ENCODE measurements at regions not wholly inside any gene's neighbourhood (a gene's known extent, or its start where the extent isn't known, plus 50 kb on each side); places are given as distances from the start of the nearest gene placed in this dataset.
"Not testable (repeated sequence)": the region's sequence is repeated elsewhere in the genome, so short reads cannot be mapped to it uniquely, and the experiment has no call there.

GRCh38 chr1:112067989-112068388 lies 78.5 kb upstream of the KCND3 start:
- H3K27me3 Mint-ChIP-seq: peaks cover 15% of the 10 kb centered on the region
- H3K4me1 Mint-ChIP-seq: no peaks in the 10 kb centered on the region
- no peak overlapping the region for H3K27ac Mint-ChIP-seq
- no peaks in the 10 kb centered on the region for H3K9me3 Mint-ChIP-seq
- H3K36me3 Mint-ChIP-seq: no peaks in the 10 kb centered on the region
- H3K4me3 Mint-ChIP-seq: no peak overlapping the region
- CTCF ChIA-PET: no interaction called here
- DNase-seq: no peak

- H3K36me3 Mint-ChIP-seq: no peaks in the 10 kb centered on the region
Observed at GRCh38 chr1:112070677-112071076, 81.2 kb upstream of the KCND3 start.

GRCh38 chr1:112074711-112075110 lies 85.2 kb upstream of the KCND3 start:
- Mint-ChIP-seq H3K27ac (no peak overlapping the region), H3K36me3 (no peaks in the 10 kb centered on the region), H3K4me1 (no peaks in the 10 kb centered on the region), H3K4me3 (no peak overlapping the region), H3K27me3 (no peaks in the 10 kb centered on the region), H3K9me3 (no peaks in the 10 kb centered on the region)
- CTCF ChIA-PET: no interaction called here
- no peak for DNase-seq

More at GRCh38 chr1:112070677-112071076, 81.2 kb upstream of the KCND3 start:
- CTCF ChIA-PET: no interaction called here
- DNase-seq: no peak
- Mint-ChIP-seq H3K4me3 (no peak overlapping the region), H3K4me1 (no peaks in the 10 kb centered on the region), H3K27ac (no peak overlapping the region), H3K27me3 (no peaks in the 10 kb centered on the region), H3K9me3 (no peaks in the 10 kb centered on the region)

- CTCF ChIA-PET: no interaction called here
- Mint-ChIP-seq H3K27me3 (no peaks in the 10 kb centered on the region), H3K9me3 (no peaks in the 10 kb centered on the region), H3K4me1 (no peaks in the 10 kb centered on the region), H3K36me3 (no peaks in the 10 kb centered on the region), H3K4me3 (no peak overlapping the region), H3K27ac (no peak overlapping the region)
- DNase-seq: no peak
Observed at GRCh38 chr1:112075566-112075965, 86.1 kb upstream of the KCND3 start.

GRCh38 chr1:112079446-112079845 lies 90.0 kb upstream of the KCND3 start:
- Mint-ChIP-seq H3K36me3 (no peaks in the 10 kb centered on the region), H3K9me3 (no peaks in the 10 kb centered on the region), H3K27me3 (no peaks in the 10 kb centered on the region), H3K4me1 (no peaks in the 10 kb centered on the region), H3K27ac (no peak overlapping the region), H3K4me3 (no peak overlapping the region)
- DNase-seq: no peak
- CTCF ChIA-PET: no interaction called here

- H3K4me3 Mint-ChIP-seq: no peak overlapping the region
- CTCF ChIA-PET: interaction anchor here (1.1 kb wide), 1 partner anchor 18 kb away, joined by 3 read pairs; no protein-coding TSS in a partner anchor
- peaks cover 3% of the 10 kb centered on the region for H3K27me3 Mint-ChIP-seq
Observed at GRCh38 chr1:112083487-112083886, 94.0 kb upstream of the KCND3 start.

GRCh38 chr1:112092656-112093371 lies 103.3 kb upstream of the KCND3 start:
- CTCF ChIA-PET: no interaction called here
- no peak for DNase-seq
- no peaks in the 10 kb centered on the region for H3K4me1 Mint-ChIP-seq
- H3K27me3 Mint-ChIP-seq: peaks cover 4% of the 10 kb centered on the region
- no peak overlapping the region for H3K27ac Mint-ChIP-seq
- H3K4me3 Mint-ChIP-seq: no peak overlapping the region
- H3K36me3 Mint-ChIP-seq: no peaks in the 10 kb centered on the region
- H3K9me3 Mint-ChIP-seq: no peaks in the 10 kb centered on the region

More at GRCh38 chr1:112083487-112083886, 94.0 kb upstream of the KCND3 start:
- H3K27ac Mint-ChIP-seq: no peak overlapping the region
- H3K36me3 Mint-ChIP-seq: no peaks in the 10 kb centered on the region
- H3K4me1 Mint-ChIP-seq: no peaks in the 10 kb centered on the region
- H3K9me3 Mint-ChIP-seq: no peaks in the 10 kb centered on the region
- DNase-seq: no peak

- no peaks in the 10 kb centered on the region for H3K9me3 Mint-ChIP-seq
- CTCF ChIA-PET: no interaction called here
- H3K36me3 Mint-ChIP-seq: no peaks in the 10 kb centered on the region
- H3K4me1 Mint-ChIP-seq: no peaks in the 10 kb centered on the region
- H3K4me3 Mint-ChIP-seq: no peak overlapping the region
- H3K27ac Mint-ChIP-seq: no peak overlapping the region
- peaks cover 4% of the 10 kb centered on the region for H3K27me3 Mint-ChIP-seq
- DNase-seq: no peak
Observed at GRCh38 chr1:112093372-112093694, 103.9 kb upstream of the KCND3 start.

GRCh38 chr1:112099979-112100378 lies 110.5 kb upstream of the KCND3 start:
- CTCF ChIA-PET: no interaction called here
- Mint-ChIP-seq H3K4me1 (no peaks in the 10 kb centered on the region), H3K27ac (no peak overlapping the region), H3K36me3 (no peaks in the 10 kb centered on the region), H3K9me3 (no peaks in the 10 kb centered on the region), H3K27me3 (no peaks in the 10 kb centered on the region), H3K4me3 (no peak overlapping the region)
- no peak for DNase-seq

GRCh38 chr1:112105557-112105956 lies 116.1 kb upstream of the KCND3 start:
- Mint-ChIP-seq H3K36me3 (no peaks in the 10 kb centered on the region), H3K4me1 (no peaks in the 10 kb centered on the region), H3K27me3 (no peaks in the 10 kb centered on the region), H3K9me3 (no peaks in the 10 kb centered on the region), H3K27ac (no peak overlapping the region), H3K4me3 (no peak overlapping the region)
- CTCF ChIA-PET: no interaction called here
- DNase-seq: no peak

- no peak overlapping the region for H3K4me3 Mint-ChIP-seq
Observed at GRCh38 chr1:112110031-112110430, 120.6 kb upstream of the KCND3 start.

GRCh38 chr1:112111734-112112133 lies 122.3 kb upstream of the KCND3 start:
- Mint-ChIP-seq H3K4me1 (no peaks in the 10 kb centered on the region), H3K4me3 (no peak overlapping the region), H3K9me3 (peaks cover 2% of the 10 kb centered on the region), H3K36me3 (no peaks in the 10 kb centered on the region), H3K27me3 (peaks cover 3% of the 10 kb centered on the region), H3K27ac (no peak overlapping the region)
- DNase-seq: no peak
- CTCF ChIA-PET: no interaction called here

More at GRCh38 chr1:112110031-112110430, 120.6 kb upstream of the KCND3 start:
- Mint-ChIP-seq H3K9me3 (peaks cover 2% of the 10 kb centered on the region), H3K36me3 (no peaks in the 10 kb centered on the region), H3K27me3 (peaks cover 3% of the 10 kb centered on the region), H3K27ac (no peak overlapping the region), H3K4me1 (no peaks in the 10 kb centered on the region)
- CTCF ChIA-PET: no interaction called here
- DNase-seq: no peak

GRCh38 chr1:112114540-112114939 lies 125.1 kb upstream of the KCND3 start:
- Mint-ChIP-seq H3K4me1 (no peaks in the 10 kb centered on the region), H3K9me3 (peaks cover 2% of the 10 kb centered on the region), H3K27ac (no peak overlapping the region), H3K36me3 (no peaks in the 10 kb centered on the region), H3K27me3 (peaks cover 3% of the 10 kb centered on the region), H3K4me3 (no peak overlapping the region)
- CTCF ChIA-PET: no interaction called here
- no peak for DNase-seq

- no peak overlapping the region for H3K27ac Mint-ChIP-seq
- no peak for DNase-seq
- CTCF ChIA-PET: no interaction called here
- H3K4me3 Mint-ChIP-seq: no peak overlapping the region
- H3K36me3 Mint-ChIP-seq: no peaks in the 10 kb centered on the region
- no peaks in the 10 kb centered on the region for H3K9me3 Mint-ChIP-seq
- H3K4me1 Mint-ChIP-seq: no peaks in the 10 kb centered on the region
- peaks cover 3% of the 10 kb centered on the region for H3K27me3 Mint-ChIP-seq
Observed at GRCh38 chr1:112126598-112126997, 137.1 kb upstream of the KCND3 start.

- H3K27me3 Mint-ChIP-seq, DNase-seq, H3K27ac Mint-ChIP-seq, H3K36me3 Mint-ChIP-seq, H3K4me1 Mint-ChIP-seq, CTCF ChIA-PET, H3K4me3 Mint-ChIP-seq, H3K9me3 Mint-ChIP-seq: not testable (repeated sequence)
Observed at GRCh38 chr1:112127606-112128005, 138.1 kb upstream of the KCND3 start.

GRCh38 chr1:112133487-112133886 lies 144.0 kb upstream of the KCND3 start:
- H3K27me3 Mint-ChIP-seq: no peaks in the 10 kb centered on the region
- no peaks in the 10 kb centered on the region for H3K4me1 Mint-ChIP-seq
- CTCF ChIA-PET: no interaction called here
- H3K4me3 Mint-ChIP-seq: no peak overlapping the region
- H3K27ac Mint-ChIP-seq: no peak overlapping the region
- no peaks in the 10 kb centered on the region for H3K36me3 Mint-ChIP-seq
- DNase-seq: no peak
- no peaks in the 10 kb centered on the region for H3K9me3 Mint-ChIP-seq
